A673 (cell line): ENCODE measurements at regions not wholly inside any gene's neighbourhood (a gene's known extent, or its start where the extent isn't known, plus 50 kb on each side); places are given as distances from the start of the nearest gene placed in this dataset.

Source experiments
- EZH2 ChIP-seq: fragments of 200-600 bp; sonication (generic); IDR thresholded peaks from 2 replicates; pipeline ENCODE4 v1.6.1; 2017; ENCODE audit warnings: borderline replicate concordance, low read depth, mild to moderate bottlenecking, mixed read lengths, antibody characterized with exemption, low read length; ENCODE audit not compliant: poor library complexity, severe bottlenecking
- TF ChIP-seq, protein P1 (sequence below): fragments of 300-800, 200-600 bp; sonication (generic); conservative IDR thresholded peaks from 2 replicates; pipeline ENCODE4 v1.5.1; 2017; ENCODE audit warnings: low read depth, mild to moderate bottlenecking, antibody characterized with exemption, low read length, moderate library complexity, mixed read lengths

DNA sequence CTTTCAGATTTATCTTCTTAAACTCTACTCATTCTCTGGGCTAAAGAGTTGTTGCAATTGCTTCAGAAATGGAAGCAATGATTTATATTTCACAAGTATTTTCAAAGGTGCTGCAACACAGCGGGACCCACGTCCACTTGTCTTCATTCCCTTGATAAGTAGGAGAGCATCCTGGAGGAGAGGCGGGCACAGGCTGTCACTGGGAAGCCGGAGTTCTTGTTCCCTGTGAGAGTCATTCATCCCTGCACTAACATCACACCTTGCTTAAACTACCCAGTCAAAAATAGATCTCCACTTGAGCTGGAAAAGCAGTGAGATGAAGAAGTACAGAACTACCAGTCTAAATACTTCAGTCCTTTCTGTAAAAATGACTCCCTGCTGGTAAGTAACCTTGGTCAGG is 160.5 kb upstream of the RASSF8 start:
- TF ChIP-seq, protein P1, sequence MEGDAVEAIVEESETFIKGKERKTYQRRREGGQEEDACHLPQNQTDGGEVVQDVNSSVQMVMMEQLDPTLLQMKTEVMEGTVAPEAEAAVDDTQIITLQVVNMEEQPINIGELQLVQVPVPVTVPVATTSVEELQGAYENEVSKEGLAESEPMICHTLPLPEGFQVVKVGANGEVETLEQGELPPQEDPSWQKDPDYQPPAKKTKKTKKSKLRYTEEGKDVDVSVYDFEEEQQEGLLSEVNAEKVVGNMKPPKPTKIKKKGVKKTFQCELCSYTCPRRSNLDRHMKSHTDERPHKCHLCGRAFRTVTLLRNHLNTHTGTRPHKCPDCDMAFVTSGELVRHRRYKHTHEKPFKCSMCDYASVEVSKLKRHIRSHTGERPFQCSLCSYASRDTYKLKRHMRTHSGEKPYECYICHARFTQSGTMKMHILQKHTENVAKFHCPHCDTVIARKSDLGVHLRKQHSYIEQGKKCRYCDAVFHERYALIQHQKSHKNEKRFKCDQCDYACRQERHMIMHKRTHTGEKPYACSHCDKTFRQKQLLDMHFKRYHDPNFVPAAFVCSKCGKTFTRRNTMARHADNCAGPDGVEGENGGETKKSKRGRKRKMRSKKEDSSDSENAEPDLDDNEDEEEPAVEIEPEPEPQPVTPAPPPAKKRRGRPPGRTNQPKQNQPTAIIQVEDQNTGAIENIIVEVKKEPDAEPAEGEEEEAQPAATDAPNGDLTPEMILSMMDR: no peak
- no peak for TF ChIP-seq EZH2
